ENCODE measurements at regions not wholly inside any gene's neighbourhood (a gene's known extent, or its start where the extent isn't known, plus 50 kb on each side); places are given as distances from the start of the nearest gene placed in this dataset.

DNA sequence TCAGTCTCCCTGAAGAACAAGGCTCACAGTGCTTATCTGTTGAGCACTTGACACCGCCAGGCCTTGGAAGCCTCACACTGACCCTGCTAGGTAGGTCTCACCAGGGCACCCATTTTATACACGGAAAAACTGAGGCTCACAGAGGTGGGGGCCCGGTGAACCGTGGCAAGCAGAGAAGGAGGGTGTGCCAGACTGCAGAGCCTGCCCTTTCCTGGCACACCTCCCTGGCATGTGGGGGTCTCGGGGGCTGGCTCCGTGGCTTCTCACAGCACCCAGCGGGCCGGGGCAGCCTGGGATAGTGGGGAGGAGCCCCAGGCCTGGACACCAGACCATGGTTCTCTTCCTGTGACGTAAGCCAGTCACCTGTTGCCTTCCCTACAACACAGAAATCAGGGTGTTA is 53.7 kb upstream of the IER5L start:
- H3K36me3 ChIP-seq (ENCODE audit: control insufficient read depth, insufficient read depth, low read length) = no peaks in the 10 kb centered on the region
- no peak overlapping the region for H3K4me2 ChIP-seq (ENCODE audit: extremely low read depth, insufficient read depth, low read length)
- no peaks in the 10 kb centered on the region for H3K9me3 ChIP-seq (ENCODE audit: control insufficient read depth, insufficient read depth, low read depth, low read length)
- H3K9ac ChIP-seq (ENCODE audit: insufficient read depth, low read length) = no peak overlapping the region
- H3K4me3 ChIP-seq (replicated peaks in 1 of 4; ENCODE audit: control extremely low read depth in 1 of 4, insufficient read depth in 1 of 4, low read depth in 3 of 4, low read length in 4 of 4) = no peak overlapping the region
- H2AFZ ChIP-seq (ENCODE audit: low read length) = no peak overlapping the region
- no peaks in the 10 kb centered on the region for H3K79me2 ChIP-seq (ENCODE audit: control insufficient read depth, insufficient read depth, low read length)
- no peaks in the 10 kb centered on the region for H4K20me1 ChIP-seq (ENCODE audit: control insufficient read depth, extremely low read depth, insufficient read depth, low read length)
- no peaks in the 10 kb centered on the region for H3K27me3 ChIP-seq (ENCODE audit: control insufficient read depth, insufficient read depth, low read length)
- TF ChIP-seq EZH2 (IDR thresholded peaks at IDR 0.05; ENCODE audit: low read length, missing control alignments) = no peak
- TF ChIP-seq CTCF (conservative IDR thresholded peaks at IDR 0.05 in 1 of 2, IDR thresholded peaks at IDR 0.05 in 1 of 2; ENCODE audit: low read depth in 1 of 2, low read length in 2 of 2) = no peak
- no peaks in the 10 kb centered on the region for H3K4me1 ChIP-seq (ENCODE audit: control insufficient read depth, extremely low read depth, insufficient read depth, low read length)
- no peak overlapping the region for H3K27ac ChIP-seq (ENCODE audit: insufficient read depth, low read length)
- no peak for DNase-seq (ENCODE audit: low read depth in 2 of 2)

DNA sequence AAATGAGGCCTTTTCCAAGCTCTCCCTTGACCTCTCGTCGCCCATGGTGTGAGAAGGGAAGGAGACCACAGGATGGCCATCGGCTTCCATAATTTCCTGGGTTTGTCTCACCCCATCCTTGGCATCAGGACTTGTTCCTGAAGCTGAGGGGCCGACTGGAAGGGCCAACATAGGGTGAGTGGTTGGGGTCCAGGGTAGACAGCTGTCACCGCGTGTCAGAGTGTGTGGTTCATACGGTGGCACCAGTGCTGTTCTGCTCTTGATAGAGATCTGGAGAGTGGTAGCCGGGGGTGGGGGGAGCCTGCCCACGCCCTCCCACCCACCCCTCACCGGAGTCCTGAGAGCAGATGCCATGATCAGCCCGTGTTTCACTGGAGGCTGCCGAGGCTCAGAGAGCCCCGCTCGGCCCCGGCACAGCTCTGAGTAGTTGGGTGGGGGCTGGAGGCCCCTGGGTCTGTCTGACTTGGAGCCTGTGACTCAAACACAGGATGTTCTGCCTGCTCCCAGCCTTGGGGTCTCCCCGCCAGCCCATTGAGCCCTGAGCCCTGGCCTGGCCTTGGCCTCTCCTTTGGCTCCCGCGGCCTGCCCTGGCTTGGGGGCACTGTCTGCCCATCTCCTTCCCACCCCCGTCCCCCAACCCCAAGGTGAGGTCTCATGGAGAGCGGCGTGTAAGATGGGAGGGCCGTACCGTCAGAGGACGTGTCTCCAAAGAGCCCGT is 53.1 kb upstream of the IER5L start:
- no peaks in the 10 kb centered on the region for H4K20me1 ChIP-seq (ENCODE audit: control insufficient read depth, extremely low read depth, insufficient read depth, low read length)
- H3K27me3 ChIP-seq (ENCODE audit: control insufficient read depth, insufficient read depth, low read length) = no peaks in the 10 kb centered on the region
- no peak overlapping the region for H2AFZ ChIP-seq (ENCODE audit: low read length)
- TF ChIP-seq EZH2 (IDR thresholded peaks at IDR 0.05; ENCODE audit: low read length, missing control alignments) (no peak), CTCF (conservative IDR thresholded peaks at IDR 0.05 in 1 of 2, IDR thresholded peaks at IDR 0.05 in 1 of 2; ENCODE audit: low read depth in 1 of 2, low read length in 2 of 2) (no peak)
- no peak overlapping the region for H3K27ac ChIP-seq (ENCODE audit: insufficient read depth, low read length)
- no peak overlapping the region for H3K9ac ChIP-seq (ENCODE audit: insufficient read depth, low read length)
- H3K4me2 ChIP-seq (ENCODE audit: extremely low read depth, insufficient read depth, low read length) = no peak overlapping the region
- no peaks in the 10 kb centered on the region for H3K79me2 ChIP-seq (ENCODE audit: control insufficient read depth, insufficient read depth, low read length)
- H3K9me3 ChIP-seq (ENCODE audit: control insufficient read depth, insufficient read depth, low read depth, low read length) = no peaks in the 10 kb centered on the region
- no peak overlapping the region for H3K4me3 ChIP-seq (replicated peaks in 1 of 4; ENCODE audit: control extremely low read depth in 1 of 4, insufficient read depth in 1 of 4, low read depth in 3 of 4, low read length in 4 of 4)
- no peak for DNase-seq (ENCODE audit: low read depth in 2 of 2)
- H3K36me3 ChIP-seq (ENCODE audit: control insufficient read depth, insufficient read depth, low read length) = no peaks in the 10 kb centered on the region
- no peaks in the 10 kb centered on the region for H3K4me1 ChIP-seq (ENCODE audit: control insufficient read depth, extremely low read depth, insufficient read depth, low read length)

- TF ChIP-seq EZH2 (IDR thresholded peaks at IDR 0.05; ENCODE audit: low read length, missing control alignments) = no peak
- no peak for TF ChIP-seq CTCF (conservative IDR thresholded peaks at IDR 0.05 in 1 of 2, IDR thresholded peaks at IDR 0.05 in 1 of 2; ENCODE audit: low read depth in 1 of 2, low read length in 2 of 2)
- Histone ChIP-seq H2AFZ (ENCODE audit: low read length) (no peak overlapping the region), H3K79me2 (ENCODE audit: control insufficient read depth, insufficient read depth, low read length) (no peaks in the 10 kb centered on the region), H3K36me3 (ENCODE audit: control insufficient read depth, insufficient read depth, low read length) (no peaks in the 10 kb centered on the region), H3K4me3 (replicated peaks in 1 of 4; ENCODE audit: control extremely low read depth in 1 of 4, insufficient read depth in 1 of 4, low read depth in 3 of 4, low read length in 4 of 4) (no peak overlapping the region), H3K9me3 (ENCODE audit: control insufficient read depth, insufficient read depth, low read depth, low read length) (no peaks in the 10 kb centered on the region), H3K9ac (ENCODE audit: insufficient read depth, low read length) (no peak overlapping the region), H3K4me2 (ENCODE audit: extremely low read depth, insufficient read depth, low read length) (no peak overlapping the region), H3K27me3 (ENCODE audit: control insufficient read depth, insufficient read depth, low read length) (no peaks in the 10 kb centered on the region), H4K20me1 (ENCODE audit: control insufficient read depth, extremely low read depth, insufficient read depth, low read length) (no peaks in the 10 kb centered on the region), H3K27ac (ENCODE audit: insufficient read depth, low read length) (no peak overlapping the region), H3K4me1 (ENCODE audit: control insufficient read depth, extremely low read depth, insufficient read depth, low read length) (peaks cover under 1% of the 10 kb centered on the region)
- no peak for DNase-seq (ENCODE audit: low read depth in 2 of 2)
Measured at GRCh38 chr9:129230302-129230701, 52.2 kb upstream of the IER5L start.

Measured in fibroblast of lung (primary cell).